ENCODE measurements at regions not wholly inside any gene's neighbourhood (a gene's known extent, or its start where the extent isn't known, plus 50 kb on each side); places are given as distances from the start of the nearest gene placed in this dataset.
"Not testable (repeated sequence)": the region's sequence is repeated elsewhere in the genome, so short reads cannot be mapped to it uniquely, and the experiment has no call there.

DNA sequence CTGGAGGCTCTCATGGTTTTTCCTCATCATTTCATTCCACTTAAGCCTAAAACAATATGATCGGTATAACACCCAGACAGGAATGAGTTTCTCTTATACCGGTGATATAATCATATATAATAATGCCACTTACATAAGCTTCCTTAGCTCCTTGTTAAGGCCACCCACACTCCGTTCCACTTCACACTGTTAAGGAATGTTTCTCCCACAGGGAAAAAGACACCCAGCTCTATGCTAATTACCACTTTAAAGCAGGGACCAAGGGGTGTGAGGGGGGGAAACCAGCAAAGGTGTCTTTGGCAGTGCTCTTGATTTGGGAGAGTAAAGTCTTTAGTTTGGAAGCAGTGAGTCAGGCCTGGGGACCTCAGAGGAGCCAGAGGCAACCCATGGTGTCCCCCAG is 245.4 kb downstream of the NPIPA7 start:
- not testable (repeated sequence) for DNase-seq

DNA sequence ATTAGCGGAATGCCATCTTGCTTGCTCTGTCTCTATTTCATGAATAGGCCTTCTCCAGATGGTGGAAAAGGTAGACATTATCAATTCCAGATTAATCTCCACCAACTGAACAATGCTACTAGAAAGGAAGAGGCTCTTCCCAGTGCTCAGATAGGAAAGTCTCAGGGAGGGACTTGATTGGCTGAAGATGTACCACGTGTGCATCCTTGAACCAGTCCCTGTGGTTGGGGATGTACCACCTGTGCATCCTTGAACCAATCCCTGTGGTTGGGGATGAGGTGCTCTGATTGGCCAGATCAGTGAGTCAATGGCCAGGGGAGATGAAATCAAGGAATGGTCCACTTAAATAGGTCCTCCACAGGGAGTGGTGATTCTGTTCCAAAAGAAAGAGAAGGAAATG is 246.2 kb downstream of the NPIPA7 start:
- not testable (repeated sequence) for DNase-seq

DNA sequence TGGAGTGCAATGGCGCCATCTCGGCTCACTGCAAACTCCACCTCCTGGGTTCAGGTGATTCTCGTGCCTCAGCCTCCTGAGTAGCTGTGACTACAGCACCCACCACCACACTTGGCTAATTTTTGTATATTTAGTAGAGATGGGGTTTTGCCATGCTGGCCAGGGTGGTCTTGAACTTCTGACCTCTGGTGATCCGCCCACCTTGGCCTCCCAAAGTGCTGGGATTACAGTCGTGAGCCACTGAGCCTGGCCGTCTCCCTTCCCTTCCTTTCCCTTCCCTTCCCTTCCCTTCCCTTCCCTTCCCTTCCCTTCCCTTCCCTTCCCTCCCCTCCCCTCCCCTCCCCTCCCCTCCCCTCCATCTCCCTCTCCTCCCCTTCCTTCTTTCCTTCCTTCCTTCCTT is 248.9 kb downstream of the NPIPA7 start:
- not testable (repeated sequence) for DNase-seq

DNA sequence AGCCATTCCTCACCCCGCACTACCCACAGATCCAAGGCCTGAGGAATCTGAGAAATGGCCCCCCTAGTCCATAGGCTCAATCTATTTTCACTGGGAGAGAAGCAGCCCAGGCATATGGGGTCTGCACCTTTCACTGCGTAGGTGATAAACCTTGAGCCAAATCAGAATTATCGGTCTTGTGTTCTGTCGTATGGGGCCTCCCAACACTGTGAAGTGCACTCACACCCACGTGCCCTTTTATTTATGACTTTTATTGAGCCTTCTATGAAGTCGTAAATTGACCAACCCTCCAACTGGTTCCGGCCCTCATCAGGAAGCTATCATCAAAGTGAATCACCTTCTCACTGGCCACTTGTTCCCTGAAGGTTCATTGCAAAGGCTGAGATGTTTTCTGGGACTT is 259.3 kb downstream of the NPIPA7 start:
- DNase-seq, result not testable (repeated sequence)

DNA sequence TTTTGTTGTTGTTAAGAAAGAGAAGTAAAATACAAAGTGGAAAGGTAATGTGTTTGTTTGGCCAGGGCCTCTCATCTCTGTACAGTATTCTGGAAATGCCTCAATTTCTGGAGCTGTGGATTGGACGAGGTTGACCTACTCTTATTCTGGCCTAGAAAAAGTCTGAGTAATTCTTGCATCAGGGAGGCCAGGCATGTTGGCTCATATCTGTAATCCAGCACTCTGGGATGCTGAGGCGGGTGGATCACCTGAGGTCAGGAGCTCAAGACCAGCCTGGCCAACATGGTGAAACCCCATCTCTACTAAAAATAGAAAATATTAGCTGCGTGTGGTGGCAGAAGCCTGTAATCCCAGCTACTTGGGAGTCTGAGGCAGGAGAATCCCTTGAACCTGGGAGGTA is 259.8 kb downstream of the NPIPA7 start:
- not testable (repeated sequence) for DNase-seq

DNA sequence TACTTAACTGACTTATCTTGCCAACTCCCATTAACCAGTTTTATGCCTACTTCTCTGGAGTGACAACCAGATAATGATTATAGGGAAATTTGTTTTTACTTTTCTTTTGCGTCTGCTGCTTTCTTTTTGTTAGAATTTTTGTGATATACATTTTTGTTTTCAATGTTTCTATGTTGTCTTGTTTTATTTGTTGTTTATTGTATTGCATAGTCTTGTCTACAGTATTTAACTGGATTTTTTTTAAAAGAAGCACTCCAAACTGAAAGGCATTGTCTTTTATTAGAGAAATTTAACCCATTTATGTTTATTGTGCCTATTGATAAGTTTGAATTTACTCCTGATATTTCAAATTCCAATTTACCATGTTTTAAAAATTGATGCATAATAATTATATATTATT is 264.9 kb downstream of the NPIPA7 start:
- DNase-seq, result not testable (repeated sequence)

DNA sequence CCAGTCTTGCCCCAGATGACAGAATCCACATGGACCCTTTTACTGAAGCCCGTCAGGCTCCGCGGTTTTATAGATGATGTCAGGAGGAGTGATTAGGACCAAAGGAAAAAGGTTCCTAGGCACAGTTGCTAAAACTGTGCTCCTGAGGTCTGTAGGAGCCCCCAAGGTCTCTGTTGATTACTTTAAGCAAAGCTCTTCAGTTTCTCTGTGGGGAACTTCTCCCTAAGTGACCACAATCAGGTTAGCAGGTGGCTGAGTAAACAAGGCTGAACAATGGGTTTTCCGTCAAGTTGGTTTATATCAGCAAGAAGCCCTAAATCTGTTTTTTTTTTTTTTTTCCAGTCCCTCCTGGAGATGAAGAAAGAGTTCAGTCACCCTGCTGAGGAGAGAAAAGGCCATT is 269.1 kb downstream of the NPIPA7 start:
- not testable (repeated sequence) for DNase-seq

DNA sequence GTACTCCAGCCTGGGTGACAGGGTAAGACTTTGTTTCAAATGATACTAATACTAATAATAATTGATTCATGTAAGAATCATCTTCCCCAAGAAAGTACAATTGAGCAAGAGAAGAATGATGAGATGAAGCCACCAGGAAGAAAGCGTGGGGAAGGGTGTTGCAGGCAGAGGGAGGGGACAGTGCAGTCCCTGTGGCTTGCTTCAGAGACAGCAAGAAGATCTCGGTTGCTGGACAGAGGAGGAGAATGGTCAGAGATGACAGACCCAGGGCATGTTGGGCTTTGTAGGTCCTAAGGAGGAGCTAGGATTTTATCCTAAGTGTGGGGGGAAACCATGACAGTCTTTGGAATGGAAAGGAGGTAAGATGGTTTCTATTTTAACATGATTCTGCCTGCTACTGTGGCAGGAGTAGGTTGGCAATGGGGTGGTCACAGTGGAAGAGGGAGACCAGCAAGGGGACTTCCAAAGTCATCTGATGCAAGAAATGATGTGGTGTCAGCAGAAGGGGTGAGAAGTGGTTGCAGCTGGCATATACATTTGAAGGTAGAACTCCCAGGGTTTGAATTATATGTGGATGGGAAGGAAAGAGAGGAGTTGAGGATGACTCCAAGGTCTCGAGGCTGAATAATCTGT is 293.4 kb downstream of the NPIPA7 start:
- not testable (repeated sequence) for DNase-seq

DNA sequence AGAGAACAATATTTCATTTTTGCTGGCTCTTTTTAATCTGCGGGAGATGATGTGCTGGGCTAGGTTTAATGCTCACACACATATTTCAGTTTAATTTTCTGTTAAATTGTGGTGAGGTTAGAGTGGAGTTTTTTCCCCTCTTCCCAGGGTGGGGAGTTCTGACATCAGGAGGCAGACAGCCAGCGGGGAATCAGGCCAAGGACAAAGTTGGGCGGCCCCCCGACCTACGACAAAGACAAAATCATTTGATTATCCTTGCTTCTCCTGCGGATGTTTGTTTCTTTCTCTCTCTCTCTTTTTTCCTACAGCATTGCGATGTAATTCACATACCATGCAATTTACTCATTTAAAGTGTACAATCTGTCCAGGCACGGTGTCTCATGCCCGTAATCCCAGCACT is 295.9 kb downstream of the NPIPA7 start:
- DNase-seq, result not testable (repeated sequence)

DNA sequence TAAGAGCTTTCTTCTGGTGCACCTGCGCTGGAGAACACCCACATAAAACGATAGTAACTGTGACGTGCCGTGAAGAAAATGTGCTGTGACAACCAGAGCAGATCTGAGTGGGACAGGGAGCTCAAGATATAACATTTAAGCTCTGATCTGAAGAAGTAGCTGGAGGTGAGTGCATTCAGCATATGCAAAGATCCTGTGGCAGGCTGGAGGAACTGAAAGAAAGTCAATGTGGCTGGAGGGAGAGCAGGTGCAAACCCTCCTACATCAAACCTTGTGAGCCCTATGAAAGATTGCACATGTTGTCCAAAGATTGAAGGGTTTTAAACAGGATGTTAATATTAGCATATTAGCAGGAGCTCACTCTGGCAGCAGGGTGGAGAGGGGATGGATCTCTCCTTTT is 342.9 kb downstream of the NPIPA7 start:
- DNase-seq, result not testable (repeated sequence)

DNA sequence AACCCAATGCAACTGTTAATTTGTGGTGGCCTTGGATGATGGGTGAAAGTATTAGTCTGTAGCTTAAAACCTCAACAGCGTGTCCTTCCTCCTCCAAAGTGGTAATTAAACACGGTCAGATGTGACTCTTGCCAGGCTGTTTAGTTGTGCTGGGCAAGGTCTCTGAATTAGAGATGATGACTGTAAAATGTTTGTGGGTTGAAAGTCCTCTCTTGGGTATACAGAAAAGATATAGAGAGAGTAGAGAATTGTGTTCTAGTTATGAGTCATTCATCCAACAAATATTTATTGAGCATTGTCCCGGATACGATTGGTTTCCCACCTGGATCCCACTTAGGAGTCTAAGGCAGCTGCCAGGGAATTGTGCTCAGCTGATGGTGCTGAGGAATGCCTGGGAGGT is 343.7 kb downstream of the NPIPA7 start:
- not testable (repeated sequence) for DNase-seq

DNA sequence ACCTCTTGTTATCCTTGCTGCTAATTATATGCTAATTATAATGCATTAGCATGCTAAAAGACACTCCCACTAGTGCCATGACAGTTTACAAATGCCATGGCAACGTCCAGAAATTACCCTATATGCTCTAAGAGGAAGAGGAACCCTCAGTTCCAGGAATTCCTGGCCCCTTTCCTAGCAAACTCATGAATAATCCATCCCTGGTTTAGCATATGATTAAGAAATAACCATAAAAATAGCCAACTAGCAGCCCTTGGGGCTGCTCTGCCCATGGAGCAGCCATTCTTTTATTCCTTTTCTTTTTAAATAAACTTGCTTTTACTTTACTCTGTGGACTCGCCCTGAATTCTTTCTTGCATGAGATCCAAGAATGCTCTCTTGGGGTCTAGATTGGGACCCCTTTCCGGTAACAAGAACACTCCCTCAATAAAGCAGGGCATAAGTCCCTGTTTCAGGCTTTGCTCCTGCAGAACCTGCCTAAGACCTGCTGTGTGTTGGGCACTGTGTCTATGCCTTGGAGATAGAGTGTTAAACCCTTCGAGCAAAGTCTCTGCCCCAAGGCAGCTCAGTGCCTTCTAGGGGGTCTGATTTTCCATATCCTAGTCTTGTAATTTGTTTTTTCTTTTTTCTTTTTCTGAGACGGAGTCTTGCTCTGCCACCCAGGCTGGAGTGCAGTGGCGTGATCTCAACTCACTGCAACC is 345.0 kb downstream of the NPIPA7 start:
- not testable (repeated sequence) for DNase-seq

DNA sequence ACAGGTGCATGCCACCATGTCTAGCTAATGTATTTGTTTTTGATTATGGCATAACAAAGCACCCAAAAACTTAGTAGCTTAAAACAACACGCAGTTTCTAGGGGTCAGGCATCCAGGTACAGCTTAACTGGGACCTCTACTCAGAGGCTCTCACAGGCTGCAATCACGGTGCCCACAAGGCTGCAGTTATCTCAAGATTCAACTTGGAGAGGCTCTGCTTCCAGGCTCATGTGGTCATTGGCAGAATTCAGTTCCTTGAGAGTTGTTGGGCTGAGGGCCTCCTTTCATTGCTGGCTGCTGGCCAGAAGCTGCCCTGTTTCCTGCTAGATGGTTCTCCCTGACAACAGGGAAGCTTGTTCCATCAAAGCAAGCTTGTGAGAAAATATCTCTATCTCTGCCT is 348.1 kb downstream of the NPIPA7 start:
- DNase-seq, result not testable (repeated sequence)

DNA sequence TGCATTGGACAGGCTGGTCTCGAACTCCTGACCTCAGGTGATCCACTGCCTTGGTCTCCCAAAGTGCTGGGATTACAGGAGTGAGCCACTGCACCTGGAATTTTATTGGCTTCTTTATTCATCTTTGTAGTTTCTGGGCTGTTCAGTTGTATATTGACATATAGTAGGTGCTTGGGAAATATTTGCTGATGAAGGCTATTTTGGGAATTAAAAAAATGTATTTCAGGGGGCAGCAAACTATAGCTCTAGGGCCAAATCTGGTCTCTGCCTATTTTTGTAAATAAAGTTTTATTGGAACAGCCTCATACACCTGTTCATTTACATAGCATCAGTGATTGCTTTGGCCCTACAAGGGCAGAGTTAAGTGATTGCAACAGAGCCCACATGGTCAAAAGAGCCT is 363.6 kb downstream of the NPIPA7 start:
- DNase-seq, result not testable (repeated sequence)

DNA sequence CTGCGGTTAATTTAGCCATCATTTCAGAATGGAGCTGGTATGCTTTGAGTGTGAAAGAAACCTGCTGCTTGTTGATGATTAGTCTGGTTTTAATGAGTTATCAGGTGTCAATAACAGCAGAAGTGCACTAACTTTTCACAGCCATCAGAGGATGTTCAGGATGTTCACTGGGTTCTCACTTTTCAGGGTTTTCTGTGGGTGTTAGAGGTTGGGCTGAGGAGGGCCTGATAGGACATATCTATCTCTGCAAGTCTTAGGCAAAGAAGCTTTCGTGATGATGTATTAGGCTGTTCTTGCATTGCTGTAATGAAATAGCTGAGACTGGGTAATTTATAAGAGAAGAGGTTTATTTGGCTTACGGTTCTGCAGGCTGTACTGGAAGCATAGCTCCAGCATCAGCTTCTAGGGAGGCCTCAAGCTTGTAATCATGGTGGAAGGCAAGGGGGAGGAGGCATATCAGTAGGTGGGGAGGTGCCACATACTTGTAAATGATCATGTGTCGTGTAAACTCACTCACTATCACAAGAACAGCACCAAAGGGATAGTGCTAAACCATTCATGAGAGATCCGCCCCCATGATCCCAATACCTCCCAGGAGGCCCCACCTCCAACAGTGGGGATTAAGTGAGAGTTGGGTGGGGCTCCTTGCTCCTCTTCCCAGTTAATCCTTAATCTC is 376.2 kb downstream of the NPIPA7 start:
- not testable (repeated sequence) for DNase-seq

DNA sequence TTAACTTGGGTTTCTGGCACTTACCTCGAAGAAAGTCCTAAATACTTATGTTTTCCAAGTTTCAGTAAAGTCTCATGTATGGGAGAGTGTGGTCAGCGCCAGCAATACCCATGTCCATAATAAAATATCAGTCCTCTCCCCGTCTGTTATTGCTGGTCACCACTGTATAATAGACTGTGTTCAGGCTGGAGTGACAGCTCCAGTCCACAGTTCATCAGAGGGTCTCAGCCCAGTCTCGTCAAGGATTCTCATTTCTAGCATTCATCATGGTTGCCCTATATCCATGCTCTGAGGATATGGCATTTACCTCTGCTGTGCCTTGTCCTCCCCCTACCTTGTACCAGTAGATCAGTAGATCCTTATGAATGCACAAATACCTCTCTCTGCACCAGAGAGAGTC is 384.5 kb downstream of the NPIPA7 start:
- DNase-seq, result no peak

DNA sequence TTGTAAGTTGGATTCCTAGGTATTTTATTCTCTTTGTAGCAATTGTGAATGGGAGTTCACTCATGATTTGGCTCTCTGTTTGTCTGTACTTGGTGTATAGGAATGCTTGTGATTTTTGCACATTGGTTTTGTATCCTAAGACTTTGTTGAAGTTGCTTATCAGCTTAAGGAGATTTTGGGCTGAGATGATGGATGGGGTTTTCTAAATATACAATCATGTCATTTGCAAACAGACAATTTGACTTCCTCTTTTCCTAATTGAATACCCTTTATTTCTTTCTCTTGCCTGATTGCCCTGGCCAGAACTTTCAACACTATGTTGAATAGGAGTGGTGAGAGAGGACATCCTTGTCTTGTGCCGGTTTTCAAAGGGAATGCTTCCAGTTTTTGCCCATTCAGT is 391.8 kb downstream of the NPIPA7 start:
- DNase-seq, result not testable (repeated sequence)

DNA sequence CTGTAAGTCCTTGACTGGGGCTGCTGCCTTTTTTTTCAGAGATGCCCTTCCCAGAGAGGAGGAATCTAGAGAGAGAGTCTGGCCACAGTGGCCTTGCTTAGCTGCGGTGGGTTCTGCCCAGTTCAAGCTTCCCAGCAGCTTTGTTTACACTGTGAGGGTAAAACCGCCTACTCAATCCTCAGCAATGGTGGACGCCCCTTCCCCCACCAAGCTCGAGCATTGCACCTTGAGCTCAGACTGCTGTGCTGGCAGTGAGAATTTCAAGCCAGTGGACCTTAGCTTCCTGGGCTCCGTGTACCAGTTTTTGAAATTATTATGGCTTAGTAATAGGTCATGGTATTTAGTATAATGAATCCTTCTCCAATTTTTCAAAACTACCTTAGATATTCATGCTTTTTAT is 395.4 kb downstream of the NPIPA7 start:
- no peak for DNase-seq

DNA sequence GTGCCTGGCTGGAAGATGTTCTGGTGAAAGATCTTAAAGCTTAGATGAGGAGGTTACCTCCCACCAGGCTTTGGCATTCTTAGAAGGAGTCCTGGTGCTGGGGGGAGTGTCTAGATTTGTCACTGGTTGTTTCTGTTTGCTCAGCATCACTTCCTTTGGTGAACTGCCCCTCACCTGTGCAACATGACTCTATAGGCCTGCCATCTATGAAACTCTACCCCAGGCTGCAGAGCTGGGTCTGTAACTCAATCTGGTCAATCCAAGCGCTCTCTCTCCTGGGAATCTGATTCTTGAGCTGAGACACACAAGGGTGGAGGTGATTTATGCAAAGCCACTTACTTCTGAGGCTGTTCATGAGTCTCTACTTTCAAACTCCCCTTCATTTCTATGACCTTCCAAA is 399.4 kb downstream of the NPIPA7 start:
- no peak for DNase-seq

DNA sequence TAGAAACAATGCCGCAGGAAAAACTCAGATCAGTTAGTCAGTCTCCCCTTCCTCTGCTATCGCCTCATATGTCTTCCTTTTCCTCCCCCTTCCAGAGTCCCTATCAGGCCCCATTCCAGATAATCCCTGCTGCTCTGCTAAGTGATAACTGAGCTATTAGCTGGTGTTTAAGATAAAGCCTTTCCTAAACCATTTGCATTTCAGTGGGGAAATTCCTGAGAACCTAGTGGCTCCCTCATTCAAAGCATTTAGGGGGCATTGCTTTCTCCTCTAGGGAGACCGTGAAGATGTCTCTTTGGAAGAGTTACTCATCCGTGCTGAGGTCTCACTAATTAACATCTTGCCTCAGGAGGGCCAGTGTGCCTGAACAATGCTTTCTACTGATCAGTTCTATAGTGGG is 401.6 kb downstream of the NPIPA7 start:
- DNase-seq, result no peak

DNA sequence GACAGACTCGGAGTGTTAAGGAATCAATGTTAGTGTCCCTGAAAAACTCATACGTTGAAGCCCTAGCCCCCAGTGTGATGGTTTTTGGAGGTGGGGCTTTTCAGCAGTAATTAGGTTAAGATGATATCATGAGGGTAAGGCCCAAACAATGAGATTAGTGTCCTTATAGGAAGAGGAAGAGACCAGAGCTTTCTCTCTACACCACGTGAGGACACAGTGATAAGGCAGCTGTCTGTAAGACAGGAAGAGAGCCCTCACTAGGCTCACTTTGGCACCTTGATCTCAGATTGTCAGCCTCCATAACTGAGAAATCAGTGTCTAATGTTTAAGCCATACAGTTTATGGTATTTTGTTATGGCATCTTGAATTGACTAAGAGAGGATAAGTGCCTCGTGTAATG is 403.2 kb downstream of the NPIPA7 start:
- no peak for DNase-seq

DNA sequence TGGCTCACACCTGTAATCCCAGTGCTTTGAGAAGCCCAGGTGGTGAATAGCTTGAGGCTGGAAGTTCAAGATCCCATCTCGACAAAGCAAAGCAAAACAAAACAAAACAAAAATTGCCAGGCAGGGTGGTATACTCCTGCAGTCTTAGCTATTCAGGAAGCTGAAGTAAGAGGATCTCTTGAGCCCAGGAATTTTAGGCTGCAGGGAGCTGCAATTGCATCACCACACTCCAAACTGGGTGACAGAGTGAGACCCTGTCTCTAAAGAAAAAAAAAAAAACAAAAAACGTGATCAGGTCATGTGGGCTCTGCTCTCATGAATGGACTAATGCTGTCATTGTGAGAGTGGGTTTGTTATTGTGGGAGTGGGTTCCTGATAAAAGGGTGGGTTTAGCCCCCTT is 409.1 kb downstream of the NPIPA7 start:
- DNase-seq, result no peak

DNA sequence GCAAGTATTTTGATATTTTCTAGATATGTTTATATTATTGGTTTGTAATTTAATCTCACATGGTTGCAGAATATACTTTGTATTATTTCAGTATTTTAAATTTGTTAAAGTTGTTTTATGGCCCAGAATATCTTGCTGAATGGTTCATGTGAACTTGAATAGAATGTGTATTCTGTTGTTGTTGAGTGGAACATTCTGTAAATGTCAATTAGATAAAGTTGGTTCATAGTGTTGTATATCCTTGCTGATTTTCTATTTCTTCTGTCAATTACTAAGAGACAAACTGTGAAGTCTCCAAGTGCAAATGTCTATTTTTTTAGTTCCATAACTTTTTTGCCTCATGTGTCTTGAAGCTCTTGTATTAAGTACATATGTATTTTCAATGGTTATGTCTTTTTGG is 411.7 kb downstream of the NPIPA7 start:
- no peak for DNase-seq

DNA sequence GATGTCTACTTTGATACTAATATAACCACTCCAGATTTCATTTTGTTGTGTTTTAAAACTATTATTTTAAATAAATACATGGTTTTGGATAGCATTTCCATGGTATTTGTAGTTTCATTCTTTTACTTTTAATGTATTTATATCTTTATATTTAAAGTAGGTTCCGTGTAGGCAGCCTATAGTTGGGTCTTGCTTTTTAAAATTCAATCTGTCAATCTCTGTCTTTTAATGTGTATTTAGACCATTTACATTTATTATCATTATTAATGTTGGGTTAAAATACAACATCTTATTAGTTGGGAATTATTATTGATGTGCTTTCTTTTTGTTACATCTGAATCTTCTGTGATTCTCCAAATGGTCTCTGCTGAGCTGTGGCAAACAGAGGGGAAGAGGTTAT is 412.1 kb downstream of the NPIPA7 start:
- DNase-seq, result no peak

Measured in central memory CD4-positive, alpha-beta T cell (primary cell).